Skeletal muscle cell (primary cell): ENCODE measurements at regions not wholly inside any gene's neighbourhood (a gene's known extent, or its start where the extent isn't known, plus 50 kb on each side); places are given as distances from the start of the nearest gene placed in this dataset.

Experiments
- DNase-seq: peaks from one replicate; pipeline ENCODE4 v3.0.0-alpha.2; 2010; ENCODE audit warnings: low read depth
- H3K4me3 ChIP-seq: 2 replicates; pipeline ENCODE4 v1.5.1; 2011; ENCODE audit warnings: low read depth, mild to moderate bottlenecking, control low read depth, low read length, moderate library complexity

DNA sequence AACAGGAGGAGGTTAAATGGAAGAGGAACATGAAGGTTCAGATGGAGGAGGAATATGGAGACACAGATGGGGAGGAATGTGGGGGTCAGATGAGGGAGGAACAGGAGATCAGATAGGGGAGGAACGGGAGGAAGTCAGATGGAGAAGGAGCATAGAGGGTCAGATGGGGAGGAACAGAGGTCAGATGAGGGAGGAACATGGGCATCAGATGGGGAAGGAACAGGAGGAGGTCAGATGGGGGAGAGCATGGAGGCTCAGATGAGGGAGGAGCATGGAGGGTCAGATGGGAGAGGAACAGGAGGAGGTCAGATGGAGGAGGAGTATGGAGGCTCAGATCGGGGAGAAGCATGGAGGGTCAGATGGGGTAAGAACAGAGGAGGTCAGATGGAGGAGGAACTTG is 290.6 kb downstream of the BMP7 start:
- DNase-seq = no peak
- no peak overlapping the region for H3K4me3 ChIP-seq

DNA sequence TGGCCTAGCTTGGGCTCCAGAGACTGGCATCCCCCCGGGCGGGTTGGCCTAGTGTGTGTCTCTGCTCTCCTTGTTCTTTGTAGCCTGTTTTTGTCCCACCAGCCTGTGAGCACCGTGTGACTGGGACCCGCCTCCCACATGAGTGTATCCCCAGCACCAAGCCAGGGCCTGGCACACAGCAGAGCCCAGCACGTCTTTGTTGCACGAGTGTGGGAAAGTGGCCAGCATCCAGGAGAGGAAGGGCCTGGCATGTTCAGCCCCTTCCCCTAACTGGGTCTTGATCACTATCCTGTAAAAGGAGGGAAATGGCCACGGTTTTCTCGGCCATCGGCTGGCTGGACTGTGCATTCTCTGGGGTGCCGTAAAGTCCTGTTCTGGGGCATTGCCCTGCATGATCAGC is 290.1 kb downstream of the BMP7 start:
- H3K4me3 ChIP-seq = no peak overlapping the region
- no peak for DNase-seq

GRCh38 chr20:56978475-56978874 is 288.0 kb downstream of the BMP7 start:
- no peak for DNase-seq
- no peak overlapping the region for H3K4me3 ChIP-seq

DNA sequence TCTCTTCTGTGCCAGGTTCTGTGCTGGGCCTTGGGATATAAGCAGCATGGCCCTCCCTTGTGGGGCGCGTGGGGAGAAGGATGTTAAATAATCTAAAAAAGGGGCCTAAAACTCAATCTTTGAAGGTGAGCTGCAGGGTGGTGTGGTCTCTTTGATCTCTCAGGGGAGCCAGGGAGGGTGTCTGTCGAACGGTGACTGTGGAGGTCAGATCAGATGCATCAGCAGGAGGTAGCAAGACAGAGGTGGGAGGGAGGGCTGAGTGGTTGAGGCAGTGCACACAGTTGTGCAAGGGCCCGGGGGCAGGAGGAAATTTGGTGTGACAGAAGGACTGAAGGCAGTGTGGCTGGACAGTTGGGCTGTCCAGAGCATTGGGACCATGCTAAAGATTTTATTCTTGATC is 287.3 kb downstream of the BMP7 start:
- DNase-seq = no peak
- H3K4me3 ChIP-seq = no peak overlapping the region

DNA sequence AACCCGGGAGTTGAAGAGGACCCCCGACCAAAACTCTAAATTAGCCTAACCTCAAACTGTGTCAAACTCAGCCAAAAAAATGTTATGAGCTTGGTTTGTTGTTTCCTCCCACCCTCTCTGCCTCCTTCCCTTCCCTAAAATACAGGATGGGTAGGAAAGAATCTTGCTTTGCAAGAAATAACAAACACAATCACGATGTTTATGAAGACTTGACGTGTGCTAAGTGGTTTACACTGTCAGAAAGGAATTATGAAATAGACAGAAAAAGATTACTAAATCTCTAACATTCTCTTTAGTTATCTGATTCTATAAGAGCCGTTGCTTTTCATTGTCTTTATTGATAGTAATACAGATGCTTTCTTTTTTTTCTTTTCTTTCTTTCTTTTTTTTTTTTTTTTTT is 285.1 kb downstream of the BMP7 start:
- DNase-seq = no peak
- H3K4me3 ChIP-seq = no peak overlapping the region

DNA sequence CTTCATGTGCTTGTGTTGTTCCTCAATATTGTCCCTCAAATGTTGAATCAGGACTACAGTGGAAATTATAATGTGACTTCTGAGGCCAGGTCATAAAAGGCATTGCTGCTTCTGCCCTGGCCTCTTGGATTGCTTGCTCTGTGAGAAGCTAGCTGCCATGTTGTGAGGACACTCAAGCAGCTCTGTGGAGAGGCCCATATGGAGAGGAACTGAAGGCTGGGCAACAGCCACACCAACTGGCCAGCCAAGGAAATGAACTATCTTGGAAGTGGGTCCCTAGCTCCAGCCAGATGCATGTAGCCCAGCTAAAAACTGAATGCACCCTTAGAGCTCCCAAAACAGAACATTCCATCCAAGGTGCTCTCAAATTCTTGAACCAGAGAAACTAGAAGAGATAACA is 282.6 kb downstream of the BMP7 start:
- DNase-seq = no peak
- H3K4me3 ChIP-seq = no peak overlapping the region

GRCh38 chr20:56985066-56985685 is 281.3 kb downstream of the BMP7 start:
- H3K4me3 ChIP-seq = no peak overlapping the region
- no peak for DNase-seq

- no peak for DNase-seq
- H3K4me3 ChIP-seq = no peak overlapping the region
Measured at GRCh38 chr20:56986476-56986875, 280.0 kb downstream of the BMP7 start.

DNA sequence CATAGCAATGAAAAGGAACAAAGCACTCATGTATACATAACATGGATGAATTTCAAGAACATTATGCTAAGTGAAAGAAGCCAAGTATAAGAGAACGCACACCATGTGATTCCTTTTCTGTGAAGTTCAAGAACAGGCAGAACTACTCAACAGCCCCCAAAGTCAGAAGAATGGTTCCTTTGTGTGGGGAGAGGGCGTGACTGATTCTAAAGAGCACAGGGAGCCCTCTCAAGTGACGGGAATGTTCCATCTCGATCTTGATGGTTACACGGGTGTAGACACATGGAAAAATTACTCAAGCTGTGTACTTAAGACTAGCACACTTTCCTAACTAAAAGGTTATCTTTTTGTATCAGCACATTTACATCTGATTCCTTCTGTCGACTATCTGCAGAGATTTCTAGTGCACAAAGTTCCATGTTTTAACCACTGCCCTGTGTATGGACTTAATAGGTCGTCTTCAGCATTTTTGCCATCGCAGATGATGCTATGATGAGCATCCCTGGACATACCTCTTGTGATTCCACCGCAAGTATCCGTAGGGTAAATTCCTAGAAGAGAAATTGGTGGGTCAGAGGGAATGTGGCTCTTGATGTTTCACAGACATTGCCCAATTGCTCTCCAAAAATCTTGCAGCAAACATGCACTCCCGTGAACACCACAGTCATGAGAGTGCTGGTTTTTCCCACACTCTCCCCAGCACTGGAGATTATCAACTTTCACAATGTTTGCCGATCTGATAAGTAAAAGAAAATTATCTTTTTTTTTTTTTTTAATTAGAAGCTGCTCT is 279.3 kb downstream of the BMP7 start:
- H3K4me3 ChIP-seq = no peak overlapping the region
- DNase-seq = no peak

- DNase-seq = no peak
- no peak overlapping the region for H3K4me3 ChIP-seq
Measured at GRCh38 chr20:56987986-56988385, 278.5 kb downstream of the BMP7 start.

DNA sequence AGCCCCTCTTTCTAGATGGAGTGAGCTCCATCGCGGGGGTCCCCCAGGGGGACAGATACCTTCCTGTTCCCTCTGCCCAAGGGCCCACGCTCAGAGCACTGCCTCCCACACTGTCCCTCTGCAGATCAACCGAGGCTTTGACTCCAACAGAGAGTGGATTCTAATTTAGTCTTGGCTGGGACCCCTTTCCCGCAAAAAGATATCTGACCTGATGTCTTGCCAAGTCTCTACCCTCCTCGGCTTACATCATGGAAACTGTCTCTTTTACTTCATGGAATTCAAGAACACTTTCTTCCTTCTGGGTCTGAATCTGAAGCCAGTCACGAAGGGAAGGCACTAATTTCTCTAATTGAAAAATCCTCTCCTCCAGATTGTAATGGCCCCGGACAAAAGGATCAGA is 278.0 kb downstream of the BMP7 start:
- H3K4me3 ChIP-seq = no peak overlapping the region
- DNase-seq = no peak

DNA sequence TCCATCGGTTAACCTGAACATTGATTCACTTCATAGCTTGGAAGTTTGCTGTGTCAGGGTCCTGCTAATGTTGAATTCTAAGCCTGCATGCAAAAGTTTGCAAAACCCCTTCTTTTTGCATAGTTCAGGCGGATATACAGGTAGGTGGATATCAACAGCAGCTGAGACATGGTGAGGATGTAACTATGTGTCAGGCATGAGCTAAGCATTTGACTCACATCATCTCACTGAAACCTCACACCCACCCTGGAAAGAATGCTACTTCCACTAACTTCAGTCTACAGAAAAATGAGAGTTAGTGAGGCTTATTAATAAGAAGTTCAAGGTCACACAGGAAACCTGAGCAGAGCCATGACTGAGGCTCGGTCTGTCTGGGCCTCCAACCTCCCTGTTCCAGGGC is 276.9 kb downstream of the BMP7 start:
- no peak overlapping the region for H3K4me3 ChIP-seq
- DNase-seq = no peak

- DNase-seq = no peak
- H3K4me3 ChIP-seq = no peak overlapping the region
Measured at GRCh38 chr20:56993020-56993559, 273.4 kb downstream of the BMP7 start.

GRCh38 chr20:56994006-56994405 is 272.4 kb downstream of the BMP7 start:
- no peak for DNase-seq
- H3K4me3 ChIP-seq = no peak overlapping the region

DNA sequence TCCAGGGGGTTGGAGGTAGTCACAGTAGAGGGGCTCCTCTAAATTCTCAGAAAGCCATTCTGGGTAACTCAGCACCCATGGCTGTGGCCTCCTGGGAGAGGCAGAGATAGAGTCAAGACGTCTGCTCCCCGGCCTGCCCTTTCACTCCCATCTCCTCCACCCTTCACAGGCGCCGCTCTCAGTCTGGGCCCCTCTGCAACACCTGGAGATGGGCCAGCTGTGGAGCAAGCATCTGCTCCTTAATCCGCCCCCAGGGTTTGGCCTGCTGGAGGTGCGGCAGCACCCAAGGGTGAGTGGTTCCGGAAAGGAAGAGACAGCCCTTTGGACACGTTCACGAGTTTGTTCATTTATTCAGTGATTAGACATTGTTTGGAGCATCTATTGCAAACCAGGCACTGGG is 271.3 kb downstream of the BMP7 start:
- H3K4me3 ChIP-seq = no peak overlapping the region
- DNase-seq = no peak

DNA sequence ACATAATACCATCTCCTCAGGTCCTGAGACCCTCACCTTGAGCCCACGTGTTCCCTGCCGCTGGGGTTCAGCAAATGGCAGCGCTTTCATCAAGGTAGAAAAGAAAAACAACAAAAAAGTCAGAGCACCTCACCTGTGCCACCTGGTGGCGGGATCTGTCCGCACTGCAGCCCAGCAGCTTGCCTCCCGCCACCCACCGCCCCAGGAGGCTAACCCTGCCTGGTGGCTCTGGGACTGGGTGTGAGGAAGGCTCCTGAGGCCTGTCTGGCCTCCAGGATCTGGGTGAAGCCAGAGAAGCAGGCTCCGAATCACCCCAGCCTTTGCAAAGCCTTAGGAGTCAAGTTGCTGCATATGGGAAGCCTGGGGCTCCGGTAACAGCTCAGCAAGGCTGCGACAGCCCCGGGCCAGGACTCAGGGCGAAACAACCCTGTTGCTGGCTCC is 270.8 kb downstream of the BMP7 start:
- no peak overlapping the region for H3K4me3 ChIP-seq
- no peak for DNase-seq

DNA sequence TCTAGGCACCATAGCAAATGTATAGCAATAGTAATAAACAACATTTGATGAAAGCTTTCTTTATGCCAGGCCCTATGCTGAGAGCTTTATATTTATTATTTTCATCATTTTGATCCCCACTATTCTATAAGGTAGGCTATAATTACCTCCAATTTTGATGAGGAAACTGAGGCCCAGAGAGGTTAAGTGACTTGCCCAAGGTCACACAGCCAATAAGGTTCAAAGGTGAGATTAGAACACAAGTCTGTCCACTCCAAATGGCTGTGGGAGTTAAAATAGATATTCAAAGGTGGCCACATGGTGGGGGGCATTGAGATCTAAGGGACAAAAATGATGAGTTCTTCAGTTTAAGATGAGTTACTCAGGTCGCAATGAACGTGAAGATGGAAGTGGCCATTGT is 269.9 kb downstream of the BMP7 start:
- no peak for DNase-seq
- no peak overlapping the region for H3K4me3 ChIP-seq

GRCh38 chr20:56998438-56998837 is 268.0 kb downstream of the BMP7 start:
- DNase-seq = no peak
- no peak overlapping the region for H3K4me3 ChIP-seq

- H3K4me3 ChIP-seq = no peak overlapping the region
- DNase-seq = no peak
Measured at GRCh38 chr20:57000441-57000968, 265.9 kb downstream of the BMP7 start.

- no peak overlapping the region for H3K4me3 ChIP-seq
- DNase-seq = no peak
Measured at GRCh38 chr20:57001126-57001767, 265.2 kb downstream of the BMP7 start.
